Liver (tissue), 8 donors: ENCODE measurements at regions not wholly inside any gene's neighbourhood (a gene's known extent, or its start where the extent isn't known, plus 50 kb on each side); places are given as distances from the start of the nearest gene placed in this dataset.
"Not testable (repeated sequence)": the region's sequence is repeated elsewhere in the genome, so short reads cannot be mapped to it uniquely, and the experiment has no call there.

Experiments
- DNase-seq: peaks from one replicate; pipeline ENCODE4 v3.0.0-alpha.2; 2017; ENCODE audit warnings: low spot score
- H3K27ac ChIP-seq, 2 donors: one replicate each; pipeline ENCODE4 v1.7.0; 2013; ENCODE audit warnings: inconsistent platforms in 2 of 2, low read length in 2 of 2, control low read depth in 1 of 2, low read depth in 1 of 2, mild to moderate bottlenecking in 1 of 2
- H3K27me3 ChIP-seq, 4 donors: one replicate each; pipeline versions ENCODE4 v1.6.1 to v1.7.0; 2013; ENCODE audit warnings: low read length in 3 of 4, inconsistent platforms in 1 of 4, mild to moderate bottlenecking in 1 of 4, moderate library complexity in 1 of 4; ENCODE audit not compliant: control insufficient read depth in 4 of 4, insufficient read depth in 4 of 4
- H3K36me3 ChIP-seq, 4 donors: one replicate each; pipeline versions ENCODE4 v1.6.1 to v1.7.0; 2013; ENCODE audit warnings: low read length in 3 of 4, mild to moderate bottlenecking in 3 of 4, low read depth in 1 of 4, moderate library complexity in 1 of 4; ENCODE audit not compliant: control insufficient read depth in 4 of 4, insufficient read depth in 3 of 4
- H3K4me1 ChIP-seq, 4 donors: one replicate each; pipeline versions ENCODE4 v1.6.1 to v1.7.0; 2013; ENCODE audit warnings: low read length in 3 of 4, mild to moderate bottlenecking in 3 of 4, moderate library complexity in 1 of 4; ENCODE audit not compliant: control insufficient read depth in 4 of 4, insufficient read depth in 4 of 4
- H3K4me3 ChIP-seq, 3 donors: one replicate each; pipeline versions ENCODE4 v1.6.1 to v1.7.0; 2013; ENCODE audit warnings: low read length in 3 of 3, control low read depth in 1 of 3, low read depth in 1 of 3, mild to moderate bottlenecking in 1 of 3
- H3K9ac ChIP-seq, 2 donors: one replicate each; pipeline ENCODE4 v1.7.0; 2013; ENCODE audit warnings: low read length in 2 of 2, mild to moderate bottlenecking in 2 of 2, moderate library complexity in 2 of 2, control low read depth in 1 of 2, low read depth in 1 of 2
- H3K9me3 ChIP-seq, 4 donors: one replicate each; pipeline versions ENCODE4 v1.6.1 to v1.7.0; 2013; ENCODE audit warnings: low read length in 3 of 4; ENCODE audit not compliant: control insufficient read depth in 4 of 4
- ATF3 ChIP-seq: IDR thresholded peaks from 2 replicates; pipeline ENCODE4 v1.6.1; 2016; ENCODE audit warnings: antibody characterized with exemption
- CTCF ChIP-seq: fragments of 150-350 bp; IDR thresholded peaks from 2 replicates; pipeline ENCODE4 v1.5.1; 2017; ENCODE audit warnings: improper control_type of control experiment, low read depth, low read length; ENCODE audit not compliant: missing input control
- FOXA1 ChIP-seq: IDR thresholded peaks from 2 replicates; pipeline ENCODE4 v1.6.1; 2016; ENCODE audit warnings: antibody characterized with exemption
- FOXA2 ChIP-seq: IDR thresholded peaks from 2 replicates; pipeline ENCODE4 v1.6.1; 2016; ENCODE audit warnings: antibody characterized with exemption
- GABPA ChIP-seq, 2 donors: IDR thresholded peaks in 1 of 2; conservative IDR thresholded peaks in 1 of 2; 2 replicates each; pipeline ENCODE4 v1.6.1; 2016; ENCODE audit warnings: antibody characterized with exemption in 2 of 2, mild to moderate bottlenecking in 1 of 2, moderate library complexity in 1 of 2
- HNF4A ChIP-seq, 2 donors: conservative IDR thresholded peaks; 2 replicates each; pipeline ENCODE4 v1.6.1; 2016; ENCODE audit warnings: antibody characterized with exemption in 2 of 2, mild to moderate bottlenecking in 2 of 2
- HNF4G ChIP-seq: IDR thresholded peaks from 2 replicates; pipeline ENCODE4 v1.6.1; 2016; ENCODE audit warnings: antibody characterized with exemption
- JUND ChIP-seq, 2 donors: IDR thresholded peaks; 2 replicates each; pipeline ENCODE4 v1.6.1; 2016; ENCODE audit warnings: antibody characterized with exemption in 2 of 2
- NR2F2 ChIP-seq: IDR thresholded peaks from 2 replicates; pipeline ENCODE4 v1.6.1; 2016; ENCODE audit warnings: antibody characterized with exemption
- RAD21 ChIP-seq, 2 donors: IDR thresholded peaks; 2 replicates each; pipeline ENCODE4 v1.6.1; 2016; ENCODE audit warnings: antibody characterized with exemption in 2 of 2, mild to moderate bottlenecking in 2 of 2
- REST ChIP-seq: IDR thresholded peaks from 2 replicates; pipeline ENCODE4 v1.6.1; 2016; ENCODE audit warnings: antibody characterized with exemption, mild to moderate bottlenecking
- RXRA ChIP-seq, 2 donors: IDR thresholded peaks; 2 replicates each; pipeline ENCODE4 v1.6.1; 2017 to 2018; ENCODE audit warnings: antibody characterized with exemption in 2 of 2, mild to moderate bottlenecking in 1 of 2
- SP1 ChIP-seq: IDR thresholded peaks from 2 replicates; pipeline ENCODE4 v1.6.1; 2018; ENCODE audit warnings: antibody characterized with exemption, mild to moderate bottlenecking
- TAF1 ChIP-seq: conservative IDR thresholded peaks from 2 replicates; pipeline ENCODE4 v1.6.1; 2016; ENCODE audit warnings: antibody characterized with exemption, mild to moderate bottlenecking
- YY1 ChIP-seq: IDR thresholded peaks from 2 replicates; pipeline ENCODE4 v1.6.1; 2016; ENCODE audit warnings: antibody characterized with exemption, mild to moderate bottlenecking
- WGBS: extraction: QIAGEN DNeasy Blood & Tissue Kit; methylation state at CpG from one replicate; pipeline ENCODE4 v1.1.7; 2013; 5-methylcytosine and 5-hydroxymethylcytosine counted together
- donor health status: healthy.
- donor health status: healthy.
- donor health status: healthy.
- donor health status: healthy.
- donor health status: healthy.

- H3K27ac ChIP-seq, H3K4me1 ChIP-seq, H3K27me3 ChIP-seq, H3K4me3 ChIP-seq, DNase-seq, H3K9me3 ChIP-seq, H3K9ac ChIP-seq, H3K36me3 ChIP-seq: not testable (repeated sequence)
- WGBS: 94% methylated on average over 3 of the region's 3 CpGs
Observed at GRCh38 chr2:234389661-234390060, 107.2 kb downstream of the ARL4C start.

GRCh38 chr2:234388591-234388990, 108.3 kb downstream of the ARL4C start:
- no peak overlapping the region for H3K27ac ChIP-seq
- no peaks in the 10 kb centered on the region for H3K27me3 ChIP-seq
- H3K4me3 ChIP-seq: no peak overlapping the region
- 84% methylated on average over 5 of the region's 5 CpGs for WGBS
- no peak for DNase-seq
- no peaks in the 10 kb centered on the region for H3K36me3 ChIP-seq
- no peak overlapping the region for H3K9ac ChIP-seq
- TF ChIP-seq RAD21 (IDR thresholded peaks at IDR 0.05): no peak
- TF ChIP-seq JUND (IDR thresholded peaks at IDR 0.05): no peak
- no peak for TF ChIP-seq CTCF
- TF ChIP-seq ATF3: no peak
- no peak for TF ChIP-seq FOXA1
- no peak for TF ChIP-seq FOXA2
- TF ChIP-seq YY1: no peak
- TF ChIP-seq NR2F2: no peak
- TF ChIP-seq SP1: no peak
- no peak for TF ChIP-seq RXRA (IDR thresholded peaks at IDR 0.05)
- TF ChIP-seq HNF4G: no peak
- no peak for TF ChIP-seq REST
- no peaks in the 10 kb centered on the region for H3K9me3 ChIP-seq
- no peaks in the 10 kb centered on the region for H3K4me1 ChIP-seq

GRCh38 chr2:234386971-234387370, 109.9 kb downstream of the ARL4C start:
- Histone ChIP-seq H3K4me3 (no peak overlapping the region), H3K4me1 (no peaks in the 10 kb centered on the region), H3K36me3 (no peaks in the 10 kb centered on the region), H3K9me3 (no peaks in the 10 kb centered on the region), H3K27ac (no peak overlapping the region), H3K9ac (no peak overlapping the region), H3K27me3 (no peaks in the 10 kb centered on the region)
- TF ChIP-seq YY1: no peak
- TF ChIP-seq CTCF: no peak
- no peak for TF ChIP-seq ATF3
- no peak for TF ChIP-seq NR2F2
- TF ChIP-seq HNF4A (conservative IDR thresholded peaks at IDR 0.05): no peak
- no peak for TF ChIP-seq GABPA (IDR thresholded peaks at IDR 0.05 in 1 of 2, conservative IDR thresholded peaks at IDR 0.05 in 1 of 2)
- TF ChIP-seq TAF1: no peak
- TF ChIP-seq SP1: no peak
- 91% methylated on average over 8 of the region's 8 CpGs for WGBS
- no peak for DNase-seq
